ENCODE measurements at regions not wholly inside any gene's neighbourhood (a gene's known extent, or its start where the extent isn't known, plus 50 kb on each side); places are given as distances from the start of the nearest gene placed in this dataset.

GRCh38 chr2:14428056-14428455 is 204.5 kb upstream of the LRATD1 start:
- H3K27ac Mint-ChIP-seq (ENCODE audit: low read depth) = no peak overlapping the region
- no peaks in the 10 kb centered on the region for H3K27me3 Mint-ChIP-seq
- ATAC-seq (replicated peaks; ENCODE audit: extremely low read depth, poor library complexity, severe bottlenecking) (no peak), DNase-seq (ENCODE audit: low spot score in 2 of 2) (no peak)
- no peaks in the 10 kb centered on the region for H3K4me1 Mint-ChIP-seq
- no peak overlapping the region for H3K4me3 Mint-ChIP-seq
- peaks cover 6% of the 10 kb centered on the region for H3K9me3 Mint-ChIP-seq
- no peaks in the 10 kb centered on the region for H3K36me3 Mint-ChIP-seq (ENCODE audit: insufficient read depth)

DNA sequence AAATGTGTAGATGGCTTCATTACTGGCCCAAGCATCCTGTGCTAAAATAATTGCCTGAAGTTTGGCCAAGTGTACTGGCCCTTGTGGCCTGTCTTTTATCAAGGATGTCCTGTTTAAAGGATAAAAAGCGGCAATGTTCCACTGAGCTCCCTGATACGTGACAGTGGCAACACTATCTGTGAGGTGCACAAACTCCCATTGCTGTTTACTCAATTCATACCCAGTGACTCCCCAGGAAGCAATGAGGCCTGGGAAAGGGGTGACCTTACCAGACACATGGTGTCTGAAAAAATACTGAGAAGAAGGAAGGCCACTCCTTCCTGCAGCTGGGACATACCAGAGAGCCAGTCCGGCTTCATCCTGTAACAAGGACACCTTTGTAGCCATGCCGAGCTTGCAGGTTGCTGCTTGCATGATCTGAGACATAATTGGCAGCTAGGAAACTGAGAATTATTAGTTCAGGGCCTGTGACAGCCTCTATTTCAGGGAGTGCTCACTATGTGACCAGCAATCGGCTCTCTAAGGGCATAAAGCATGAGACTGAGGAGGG is 198.5 kb upstream of the LRATD1 start:
- H3K27me3 Mint-ChIP-seq = no peaks in the 10 kb centered on the region
- no peak overlapping the region for H3K4me3 Mint-ChIP-seq
- ATAC-seq (replicated peaks; ENCODE audit: extremely low read depth, poor library complexity, severe bottlenecking) = no peak
- H3K9me3 Mint-ChIP-seq = peaks cover 3% of the 10 kb centered on the region
- no peak for DNase-seq (ENCODE audit: low spot score in 2 of 2)
- no peaks in the 10 kb centered on the region for H3K36me3 Mint-ChIP-seq (ENCODE audit: insufficient read depth)
- H3K4me1 Mint-ChIP-seq = no peaks in the 10 kb centered on the region
- H3K27ac Mint-ChIP-seq (ENCODE audit: low read depth) = no peak overlapping the region

DNA sequence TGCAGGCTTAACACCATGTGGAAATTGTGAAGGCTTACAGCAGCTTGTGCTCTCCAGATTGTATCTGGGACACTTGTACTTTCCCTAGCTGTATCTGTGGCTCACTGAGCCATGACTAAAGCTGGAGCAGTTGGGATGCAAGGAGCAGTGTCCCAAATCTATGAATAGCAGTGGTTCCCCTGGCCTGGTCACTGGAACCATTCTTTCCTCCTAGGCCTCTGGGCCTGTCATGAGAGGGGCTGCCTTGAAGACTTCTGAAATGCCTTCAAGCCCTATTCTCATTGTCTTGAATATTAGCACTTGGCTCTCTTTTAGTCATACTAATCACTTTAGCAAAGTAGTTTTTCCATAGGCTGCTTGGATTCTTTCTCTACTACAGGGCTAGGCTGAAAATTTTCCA is 186.8 kb upstream of the LRATD1 start:
- Mint-ChIP-seq H3K9me3 (peaks cover 20% of the 10 kb centered on the region), H3K36me3 (ENCODE audit: insufficient read depth) (no peaks in the 10 kb centered on the region), H3K4me1 (no peaks in the 10 kb centered on the region), H3K27me3 (no peaks in the 10 kb centered on the region), H3K27ac (ENCODE audit: low read depth) (no peak overlapping the region), H3K4me3 (no peak overlapping the region)
- ATAC-seq (replicated peaks; ENCODE audit: extremely low read depth, poor library complexity, severe bottlenecking) = no peak
- DNase-seq (ENCODE audit: low spot score in 2 of 2) = no peak

DNA sequence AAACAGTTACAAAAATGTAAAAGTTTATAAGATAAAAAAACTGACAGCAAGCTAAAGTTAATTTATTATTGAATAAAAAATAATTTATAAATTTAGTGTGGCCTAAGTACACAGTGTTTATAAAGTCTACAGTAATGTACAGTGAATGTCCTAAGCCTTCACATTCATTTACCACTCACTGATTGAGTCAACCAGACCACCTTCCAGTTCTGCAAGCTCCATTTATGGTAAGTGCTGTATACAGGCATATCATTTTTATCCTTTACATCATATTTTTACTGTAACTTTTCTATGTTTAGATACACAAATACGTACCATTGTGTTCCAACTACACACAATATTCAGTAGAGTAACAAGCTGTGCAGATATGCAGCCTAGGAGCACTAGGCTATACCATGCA is 184.2 kb upstream of the LRATD1 start:
- no peak for DNase-seq (ENCODE audit: low spot score in 2 of 2)

DNA sequence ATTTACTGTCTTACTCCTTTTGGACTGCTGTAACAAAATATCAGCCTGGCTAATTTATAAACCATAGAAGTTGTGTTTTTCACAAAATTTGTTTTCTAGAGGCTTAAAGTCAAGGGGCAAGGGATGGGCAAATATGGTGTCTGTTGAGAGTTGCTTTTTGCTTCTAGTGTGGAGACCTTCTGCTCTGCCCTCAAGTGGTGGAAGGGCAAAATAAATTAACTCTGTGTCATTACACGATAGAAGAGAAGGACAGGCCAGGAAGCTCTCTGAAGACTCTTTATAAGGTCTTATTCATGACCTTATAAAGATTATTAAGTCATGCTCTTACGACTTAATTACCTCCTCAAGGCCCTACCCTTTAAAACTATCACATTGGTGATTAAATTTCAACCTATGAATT is 181.2 kb upstream of the LRATD1 start:
- H3K27me3 Mint-ChIP-seq = no peaks in the 10 kb centered on the region
- ATAC-seq (replicated peaks; ENCODE audit: extremely low read depth, poor library complexity, severe bottlenecking) (no peak), DNase-seq (ENCODE audit: low spot score in 2 of 2) (no peak)
- H3K27ac Mint-ChIP-seq (ENCODE audit: low read depth) = no peak overlapping the region
- H3K36me3 Mint-ChIP-seq (ENCODE audit: insufficient read depth) = peaks cover 1% of the 10 kb centered on the region
- H3K4me3 Mint-ChIP-seq = no peak overlapping the region
- H3K4me1 Mint-ChIP-seq = no peaks in the 10 kb centered on the region
- peaks cover 8% of the 10 kb centered on the region for H3K9me3 Mint-ChIP-seq

More for the DNA sequence above, 184.2 kb upstream of the LRATD1 start:
- H3K36me3 Mint-ChIP-seq (ENCODE audit: insufficient read depth) = peaks cover 1% of the 10 kb centered on the region
- H3K9me3 Mint-ChIP-seq = peaks cover 14% of the 10 kb centered on the region
- ATAC-seq (replicated peaks; ENCODE audit: extremely low read depth, poor library complexity, severe bottlenecking) = no peak
- H3K4me3 Mint-ChIP-seq = no peak overlapping the region
- H3K27ac Mint-ChIP-seq (ENCODE audit: low read depth) = no peak overlapping the region
- H3K27me3 Mint-ChIP-seq = no peaks in the 10 kb centered on the region
- H3K4me1 Mint-ChIP-seq = no peaks in the 10 kb centered on the region

- no peak for DNase-seq (ENCODE audit: low spot score in 2 of 2)
- Mint-ChIP-seq H3K9me3 (peaks cover 17% of the 10 kb centered on the region), H3K27me3 (no peaks in the 10 kb centered on the region), H3K36me3 (ENCODE audit: insufficient read depth) (peaks cover 1% of the 10 kb centered on the region), H3K27ac (ENCODE audit: low read depth) (no peak overlapping the region), H3K4me1 (no peaks in the 10 kb centered on the region), H3K4me3 (no peak overlapping the region)
- ATAC-seq (replicated peaks; ENCODE audit: extremely low read depth, poor library complexity, severe bottlenecking) = no peak
Measured at GRCh38 chr2:14454202-14454601, 178.3 kb upstream of the LRATD1 start.

DNA sequence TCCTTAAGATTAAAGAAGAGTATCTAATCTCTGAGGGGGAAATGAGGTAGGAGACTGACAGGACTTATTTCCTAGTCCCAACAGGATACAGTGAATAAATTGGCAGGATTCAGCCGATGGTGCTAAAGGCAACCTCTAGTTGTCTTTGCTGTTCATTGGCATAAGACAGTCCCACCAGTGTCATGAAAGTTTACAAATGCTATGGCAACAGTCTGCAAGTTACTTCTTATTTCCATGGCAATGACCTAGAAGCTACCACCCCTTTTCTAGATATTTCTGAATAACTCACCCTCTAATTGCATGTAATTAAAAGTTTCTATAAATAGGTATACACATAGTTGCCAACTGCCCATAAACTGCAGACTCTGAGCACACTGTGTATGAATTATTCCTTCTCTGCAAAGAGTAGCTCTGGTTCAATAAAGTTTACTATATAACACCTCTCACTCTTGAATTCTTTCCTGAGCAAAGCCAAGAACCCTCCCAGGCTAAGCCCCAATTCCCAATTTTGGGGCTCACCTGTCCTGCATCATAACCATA is 172.7 kb upstream of the LRATD1 start:
- Mint-ChIP-seq H3K36me3 (ENCODE audit: insufficient read depth) (no peaks in the 10 kb centered on the region), H3K4me1 (no peaks in the 10 kb centered on the region), H3K27me3 (no peaks in the 10 kb centered on the region), H3K27ac (ENCODE audit: low read depth) (no peak overlapping the region), H3K4me3 (no peak overlapping the region), H3K9me3 (peaks cover 12% of the 10 kb centered on the region)
- ATAC-seq (replicated peaks; ENCODE audit: extremely low read depth, poor library complexity, severe bottlenecking) (no peak), DNase-seq (ENCODE audit: low spot score in 2 of 2) (no peak)

- Mint-ChIP-seq H3K36me3 (ENCODE audit: insufficient read depth) (no peaks in the 10 kb centered on the region), H3K9me3 (no peaks in the 10 kb centered on the region), H3K4me1 (no peaks in the 10 kb centered on the region), H3K27ac (ENCODE audit: low read depth) (no peak overlapping the region), H3K4me3 (no peak overlapping the region), H3K27me3 (no peaks in the 10 kb centered on the region)
- DNase-seq (ENCODE audit: low spot score in 2 of 2) (no peak), ATAC-seq (replicated peaks; ENCODE audit: extremely low read depth, poor library complexity, severe bottlenecking) (no peak)
Measured at GRCh38 chr2:14475994-14476393, 156.5 kb upstream of the LRATD1 start.

GRCh38 chr2:14479486-14479885 is 153.0 kb upstream of the LRATD1 start:
- no peak overlapping the region for H3K27ac Mint-ChIP-seq (ENCODE audit: low read depth)
- no peaks in the 10 kb centered on the region for H3K27me3 Mint-ChIP-seq
- no peak for ATAC-seq (replicated peaks; ENCODE audit: extremely low read depth, poor library complexity, severe bottlenecking)
- no peak overlapping the region for H3K4me3 Mint-ChIP-seq
- H3K36me3 Mint-ChIP-seq (ENCODE audit: insufficient read depth) = no peaks in the 10 kb centered on the region
- peaks cover 4% of the 10 kb centered on the region for H3K9me3 Mint-ChIP-seq
- no peaks in the 10 kb centered on the region for H3K4me1 Mint-ChIP-seq
- no peak for DNase-seq (ENCODE audit: low spot score in 2 of 2)

DNA sequence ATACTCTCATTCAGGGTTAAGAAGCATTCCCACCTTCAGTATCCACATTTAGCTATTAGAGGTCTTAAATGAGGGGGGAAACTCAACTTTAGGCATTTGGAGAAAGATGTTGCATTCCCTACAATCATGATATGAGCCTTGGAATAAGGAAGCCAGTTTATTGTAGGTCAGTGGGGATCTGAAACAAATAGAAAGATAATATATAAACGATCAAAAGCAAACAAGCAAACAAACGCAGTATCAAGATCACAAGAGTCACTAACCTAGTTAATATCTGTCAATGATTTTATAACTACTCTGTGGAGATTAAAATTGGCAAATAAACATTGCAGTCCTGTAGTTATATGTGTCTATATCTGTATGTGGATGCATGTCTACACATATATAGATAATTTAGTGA is 152.4 kb upstream of the LRATD1 start:
- Mint-ChIP-seq H3K9me3 (peaks cover 4% of the 10 kb centered on the region), H3K4me3 (no peak overlapping the region), H3K27ac (ENCODE audit: low read depth) (no peak overlapping the region), H3K36me3 (ENCODE audit: insufficient read depth) (no peaks in the 10 kb centered on the region), H3K4me1 (no peaks in the 10 kb centered on the region), H3K27me3 (no peaks in the 10 kb centered on the region)
- DNase-seq (ENCODE audit: low spot score in 2 of 2) = no peak
- ATAC-seq (replicated peaks; ENCODE audit: extremely low read depth, poor library complexity, severe bottlenecking) = no peak

GRCh38 chr2:14480906-14481305 is 151.6 kb upstream of the LRATD1 start:
- H3K36me3 Mint-ChIP-seq (ENCODE audit: insufficient read depth) = no peaks in the 10 kb centered on the region
- DNase-seq (ENCODE audit: low spot score in 2 of 2) (no peak), ATAC-seq (replicated peaks; ENCODE audit: extremely low read depth, poor library complexity, severe bottlenecking) (no peak)
- H3K4me1 Mint-ChIP-seq = no peaks in the 10 kb centered on the region
- peaks cover 4% of the 10 kb centered on the region for H3K9me3 Mint-ChIP-seq
- H3K27me3 Mint-ChIP-seq = no peaks in the 10 kb centered on the region
- H3K27ac Mint-ChIP-seq (ENCODE audit: low read depth) = no peak overlapping the region
- no peak overlapping the region for H3K4me3 Mint-ChIP-seq

DNA sequence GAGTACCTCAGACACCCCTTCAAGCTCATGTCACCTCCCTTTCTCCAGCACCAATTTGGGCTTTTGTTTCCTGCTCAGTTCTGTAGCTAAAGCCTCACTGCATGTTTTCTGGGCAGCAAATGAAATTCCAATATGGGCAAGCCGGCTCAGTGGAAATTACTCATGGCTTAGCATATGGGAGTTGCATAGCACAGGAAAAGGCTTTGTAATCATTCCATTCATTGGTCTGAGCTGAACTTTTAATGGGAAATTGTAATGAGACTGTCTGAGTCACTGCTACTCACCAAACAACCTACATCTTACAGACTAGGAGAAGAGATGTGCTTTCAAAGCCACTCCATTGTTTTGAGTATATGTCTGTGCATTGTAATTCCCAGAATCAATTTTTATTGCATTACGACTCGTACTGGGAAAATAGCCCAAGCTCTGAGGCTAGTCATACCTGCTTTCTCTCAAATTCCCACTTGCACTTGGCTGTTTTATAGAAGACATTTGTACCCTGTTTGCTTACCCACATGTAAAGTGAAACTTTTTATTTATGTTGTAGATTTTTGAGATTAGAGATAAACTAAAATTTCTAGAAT is 139.5 kb upstream of the LRATD1 start:
- no peak overlapping the region for H3K4me3 Mint-ChIP-seq
- H3K9me3 Mint-ChIP-seq = peaks cover 4% of the 10 kb centered on the region
- no peaks in the 10 kb centered on the region for H3K4me1 Mint-ChIP-seq
- DNase-seq (ENCODE audit: low spot score in 2 of 2) (no peak), ATAC-seq (replicated peaks; ENCODE audit: extremely low read depth, poor library complexity, severe bottlenecking) (no peak)
- no peaks in the 10 kb centered on the region for H3K36me3 Mint-ChIP-seq (ENCODE audit: insufficient read depth)
- no peak overlapping the region for H3K27ac Mint-ChIP-seq (ENCODE audit: low read depth)
- no peaks in the 10 kb centered on the region for H3K27me3 Mint-ChIP-seq

DNA sequence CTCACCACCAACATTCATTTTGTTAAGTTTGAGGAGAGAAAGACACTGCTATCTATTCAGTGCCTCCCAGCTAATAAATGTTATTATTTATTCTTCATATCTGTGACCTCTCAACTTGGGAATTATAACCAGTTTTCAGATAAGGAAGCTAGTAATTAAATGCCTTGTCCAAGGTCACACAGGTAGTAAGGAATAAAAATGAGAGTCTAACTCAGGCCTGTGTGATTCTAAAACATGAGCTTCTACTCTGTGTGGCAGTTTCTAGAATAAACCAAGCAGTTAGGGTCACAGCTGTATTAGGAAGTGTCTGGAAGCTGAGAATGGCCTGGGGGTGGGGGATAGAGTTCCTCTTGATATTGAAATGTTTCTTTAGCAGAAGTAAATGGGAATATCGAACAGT is 137.8 kb upstream of the LRATD1 start:
- no peak for DNase-seq (ENCODE audit: low spot score in 2 of 2)

More for the DNA sequence above, 137.8 kb upstream of the LRATD1 start:
- Mint-ChIP-seq H3K27ac (ENCODE audit: low read depth) (no peak overlapping the region), H3K4me3 (no peak overlapping the region), H3K9me3 (no peaks in the 10 kb centered on the region), H3K4me1 (no peaks in the 10 kb centered on the region), H3K27me3 (no peaks in the 10 kb centered on the region), H3K36me3 (ENCODE audit: insufficient read depth) (no peaks in the 10 kb centered on the region)
- no peak for ATAC-seq (replicated peaks; ENCODE audit: extremely low read depth, poor library complexity, severe bottlenecking)

All from central memory CD8-positive, alpha-beta T cell (primary cell).